ENCODE measurements at regions not wholly inside any gene's neighbourhood (a gene's known extent, or its start where the extent isn't known, plus 50 kb on each side); places are given as distances from the start of the nearest gene placed in this dataset.

DNA sequence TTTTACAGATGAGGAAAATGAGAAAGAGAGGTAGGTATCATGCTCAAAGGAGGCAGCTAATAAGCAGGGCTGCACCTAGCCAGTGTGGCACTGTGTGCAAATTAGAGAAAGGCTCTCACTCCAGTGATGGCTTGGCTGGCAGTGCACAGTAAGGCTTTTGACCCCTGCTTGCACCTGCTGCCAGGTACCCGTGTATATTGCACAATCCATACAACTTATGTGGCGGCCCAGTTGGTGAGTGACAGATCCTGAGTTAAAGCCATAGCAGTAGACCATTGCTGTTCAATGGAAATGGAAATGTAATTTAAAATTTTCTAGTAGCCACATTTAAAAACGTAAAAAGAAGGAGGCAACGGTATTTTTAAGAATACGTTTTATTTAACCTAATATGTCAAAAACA lies 266.4 kb upstream of the AZI2 start (continued):
- TF ChIP-seq, protein P1, sequence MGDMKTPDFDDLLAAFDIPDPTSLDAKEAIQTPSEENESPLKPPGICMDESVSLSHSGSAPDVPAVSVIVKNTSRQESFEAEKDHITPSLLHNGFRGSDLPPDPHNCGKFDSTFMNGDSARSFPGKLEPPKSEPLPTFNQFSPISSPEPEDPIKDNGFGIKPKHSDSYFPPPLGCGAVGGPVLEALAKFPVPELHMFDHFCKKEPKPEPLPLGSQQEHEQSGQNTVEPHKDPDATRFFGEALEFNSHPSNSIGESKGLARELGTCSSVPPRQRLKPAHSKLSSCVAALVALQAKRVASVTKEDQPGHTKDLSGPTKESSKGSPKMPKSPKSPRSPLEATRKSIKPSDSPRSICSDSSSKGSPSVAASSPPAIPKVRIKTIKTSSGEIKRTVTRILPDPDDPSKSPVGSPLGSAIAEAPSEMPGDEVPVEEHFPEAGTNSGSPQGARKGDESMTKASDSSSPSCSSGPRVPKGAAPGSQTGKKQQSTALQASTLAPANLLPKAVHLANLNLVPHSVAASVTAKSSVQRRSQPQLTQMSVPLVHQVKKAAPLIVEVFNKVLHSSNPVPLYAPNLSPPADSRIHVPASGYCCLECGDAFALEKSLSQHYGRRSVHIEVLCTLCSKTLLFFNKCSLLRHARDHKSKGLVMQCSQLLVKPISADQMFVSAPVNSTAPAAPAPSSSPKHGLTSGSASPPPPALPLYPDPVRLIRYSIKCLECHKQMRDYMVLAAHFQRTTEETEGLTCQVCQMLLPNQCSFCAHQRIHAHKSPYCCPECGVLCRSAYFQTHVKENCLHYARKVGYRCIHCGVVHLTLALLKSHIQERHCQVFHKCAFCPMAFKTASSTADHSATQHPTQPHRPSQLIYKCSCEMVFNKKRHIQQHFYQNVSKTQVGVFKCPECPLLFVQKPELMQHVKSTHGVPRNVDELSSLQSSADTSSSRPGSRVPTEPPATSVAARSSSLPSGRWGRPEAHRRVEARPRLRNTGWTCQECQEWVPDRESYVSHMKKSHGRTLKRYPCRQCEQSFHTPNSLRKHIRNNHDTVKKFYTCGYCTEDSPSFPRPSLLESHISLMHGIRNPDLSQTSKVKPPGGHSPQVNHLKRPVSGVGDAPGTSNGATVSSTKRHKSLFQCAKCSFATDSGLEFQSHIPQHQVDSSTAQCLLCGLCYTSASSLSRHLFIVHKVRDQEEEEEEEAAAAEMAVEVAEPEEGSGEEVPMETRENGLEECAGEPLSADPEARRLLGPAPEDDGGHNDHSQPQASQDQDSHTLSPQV (IDR thresholded peaks at IDR 0.05) = no peak
- TF ChIP-seq CHD2 (IDR thresholded peaks at IDR 0.05; ENCODE audit: borderline replicate concordance, low read depth, low read length) = no peak

DNA sequence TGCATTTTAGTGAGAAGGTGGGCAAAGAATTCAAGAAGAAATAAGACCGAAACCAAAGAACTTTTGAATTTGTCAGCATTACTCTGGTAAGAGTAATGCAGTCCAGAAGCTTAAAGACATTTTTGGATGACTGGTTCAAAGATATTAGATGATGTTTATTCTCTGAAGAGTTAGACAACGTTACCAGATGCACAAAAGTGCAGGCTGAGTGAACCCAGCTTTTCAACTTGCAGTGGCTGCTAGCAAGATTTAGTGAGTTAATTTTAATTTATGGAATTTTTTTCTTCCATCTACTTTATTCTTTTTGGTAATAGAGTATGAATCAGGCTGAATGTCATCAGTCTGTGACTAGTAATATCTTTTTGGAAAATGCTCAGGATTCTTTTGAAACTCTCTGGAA lies 267.3 kb upstream of the AZI2 start:
- FAIRE-seq (no peak), DNase-seq (ENCODE audit: low read depth, low spot score) (no peak), ATAC-seq (no peak)
- BruUV-seq (replicated peaks) = no TSS peak
- no peaks in the 10 kb centered on the region for H3K27me3 ChIP-seq (replicated peaks in 1 of 2; ENCODE audit: control insufficient read depth in 2 of 2, insufficient read depth in 2 of 2, low read length in 1 of 2)
- intact Hi-C loops (cut with micrococcal nuclease; ENCODE audit: unreplicated experiment) = no loop called here
- H3K27ac ChIP-seq (ENCODE audit: control insufficient read depth, insufficient read depth) = no peak overlapping the region
- no peak overlapping the region for H2AFZ ChIP-seq (ENCODE audit: control insufficient read depth, low read depth, low read length)
- no peak overlapping the region for H3K9ac ChIP-seq (ENCODE audit: control insufficient read depth, insufficient read depth, low read length)
- SMC1A ChIA-PET (ENCODE audit: uncharacterized antibody, unreplicated experiment) = no interaction called here
- H3K4me1 ChIP-seq (ENCODE audit: control insufficient read depth, insufficient read depth, low read length) = no peaks in the 10 kb centered on the region
- TF ChIP-seq BCL11A (IDR thresholded peaks at IDR 0.05; ENCODE audit: low read depth, low read length) = no peak
- no peak for TF ChIP-seq BHLHE40 (IDR thresholded peaks at IDR 0.05; ENCODE audit: borderline replicate concordance in 1 of 2, low read depth in 2 of 2, low read length in 1 of 2)
- no peak for TF ChIP-seq SIN3A (IDR thresholded peaks at IDR 0.05; ENCODE audit: low read depth, low read length)
- TF ChIP-seq CBFB (IDR thresholded peaks at IDR 0.05; ENCODE audit: low read depth) = no peak
- TF ChIP-seq, protein P2, sequence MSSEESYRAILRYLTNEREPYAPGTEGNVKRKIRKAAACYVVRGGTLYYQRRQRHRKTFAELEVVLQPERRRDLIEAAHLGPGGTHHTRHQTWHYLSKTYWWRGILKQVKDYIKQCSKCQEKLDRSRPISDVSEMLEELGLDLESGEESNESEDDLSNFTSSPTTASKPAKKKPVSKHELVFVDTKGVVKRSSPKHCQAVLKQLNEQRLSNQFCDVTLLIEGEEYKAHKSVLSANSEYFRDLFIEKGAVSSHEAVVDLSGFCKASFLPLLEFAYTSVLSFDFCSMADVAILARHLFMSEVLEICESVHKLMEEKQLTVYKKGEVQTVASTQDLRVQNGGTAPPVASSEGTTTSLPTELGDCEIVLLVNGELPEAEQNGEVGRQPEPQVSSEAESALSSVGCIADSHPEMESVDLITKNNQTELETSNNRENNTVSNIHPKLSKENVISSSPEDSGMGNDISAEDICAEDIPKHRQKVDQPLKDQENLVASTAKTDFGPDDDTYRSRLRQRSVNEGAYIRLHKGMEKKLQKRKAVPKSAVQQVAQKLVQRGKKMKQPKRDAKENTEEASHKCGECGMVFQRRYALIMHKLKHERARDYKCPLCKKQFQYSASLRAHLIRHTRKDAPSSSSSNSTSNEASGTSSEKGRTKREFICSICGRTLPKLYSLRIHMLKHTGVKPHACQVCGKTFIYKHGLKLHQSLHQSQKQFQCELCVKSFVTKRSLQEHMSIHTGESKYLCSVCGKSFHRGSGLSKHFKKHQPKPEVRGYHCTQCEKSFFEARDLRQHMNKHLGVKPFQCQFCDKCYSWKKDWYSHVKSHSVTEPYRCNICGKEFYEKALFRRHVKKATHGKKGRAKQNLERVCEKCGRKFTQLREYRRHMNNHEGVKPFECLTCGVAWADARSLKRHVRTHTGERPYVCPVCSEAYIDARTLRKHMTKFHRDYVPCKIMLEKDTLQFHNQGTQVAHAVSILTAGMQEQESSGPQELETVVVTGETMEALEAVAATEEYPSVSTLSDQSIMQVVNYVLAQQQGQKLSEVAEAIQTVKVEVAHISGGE (CRISPR knock-in tag; IDR thresholded peaks at IDR 0.05) = no peak
- no peak for TF ChIP-seq TARDBP (IDR thresholded peaks at IDR 0.05; ENCODE audit: borderline replicate concordance)
- no peak for TF ChIP-seq IRF4 (IDR thresholded peaks at IDR 0.05; ENCODE audit: low read depth, low read length)
- TF ChIP-seq MXI1 (IDR thresholded peaks at IDR 0.05; ENCODE audit: low read depth, low read length) = no peak
- TF ChIP-seq KAT2A (conservative IDR thresholded peaks at IDR 0.05; ENCODE audit: control insufficient read depth, low read depth, low read length) = no peak
- no peak for TF ChIP-seq SIX5 (IDR thresholded peaks at IDR 0.05; ENCODE audit: low read depth, low read length, severe bottlenecking)
- TF ChIP-seq RB1 (IDR thresholded peaks at IDR 0.05; ENCODE audit: borderline replicate concordance) = no peak
- no peak for TF ChIP-seq SMC3 (IDR thresholded peaks at IDR 0.05; ENCODE audit: borderline replicate concordance, low read length)
- TF ChIP-seq, protein P3, sequence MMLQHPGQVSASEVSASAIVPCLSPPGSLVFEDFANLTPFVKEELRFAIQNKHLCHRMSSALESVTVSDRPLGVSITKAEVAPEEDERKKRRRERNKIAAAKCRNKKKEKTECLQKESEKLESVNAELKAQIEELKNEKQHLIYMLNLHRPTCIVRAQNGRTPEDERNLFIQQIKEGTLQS (IDR thresholded peaks at IDR 0.05; ENCODE audit: borderline replicate concordance, extremely low read depth, low read depth, low read length) = no peak
- no peak for TF ChIP-seq RCOR1 (conservative IDR thresholded peaks at IDR 0.05; ENCODE audit: low read depth, low read length)
- TF ChIP-seq NBN (IDR thresholded peaks at IDR 0.05) = no peak
- TF ChIP-seq RAD21 (IDR thresholded peaks at IDR 0.05; ENCODE audit: insufficient read depth, low read depth, low read length) = no peak
- no peaks in the 10 kb centered on the region for H4K20me1 ChIP-seq (ENCODE audit: control insufficient read depth, insufficient read depth)
- POLR2A ChIA-PET = no interaction called here
- WGBS (ENCODE audit: insufficient coverage, insufficient replicate concordance, low lambda C conversion rate, missing lambda C conversion rate) = 0% methylated on average over 2 of the region's 2 CpGs
- in situ Hi-C loops (cut with MboI) = no loop called here
- H3K9me3 ChIP-seq (replicated peaks; ENCODE audit: control insufficient read depth, insufficient read depth, low read length) = no peaks in the 10 kb centered on the region
- no peaks in the 10 kb centered on the region for H3K79me2 ChIP-seq (ENCODE audit: control insufficient read depth, insufficient read depth, low read length)
- no peak overlapping the region for H3K4me2 ChIP-seq (ENCODE audit: control insufficient read depth, insufficient read depth)
- RAD21 ChIA-PET (ENCODE audit: unreplicated experiment) = no interaction called here
- CTCF ChIA-PET = interaction anchor here (0.8 kb wide), 1 partner anchor 1075 kb away, joined by 3 read pairs; no protein-coding TSS in a partner anchor
- no peak overlapping the region for H3K4me3 ChIP-seq
- H3K36me3 ChIP-seq (ENCODE audit: control insufficient read depth in 2 of 2, insufficient read depth in 2 of 2, low read length in 1 of 2) = no peaks in the 10 kb centered on the region

Data from GM12878 (cell line).